Adipocyte (in vitro differentiated cells): ENCODE measurements at regions not wholly inside any gene's neighbourhood (a gene's known extent, or its start where the extent isn't known, plus 50 kb on each side); places are given as distances from the start of the nearest gene placed in this dataset.
A peak's percentile ranks its signal among the peaks of the same experiment; 100 is the strongest.
"Not testable (repeated sequence)": the region's sequence is repeated elsewhere in the genome, so short reads cannot be mapped to it uniquely, and the experiment has no call there.

Experiments used
- DNase-seq: peaks from one replicate; pipeline ENCODE4 v3.0.0-alpha.2; 2015; ENCODE audit warnings: low read depth
- H3K27me3 ChIP-seq: replicated peaks from 2 replicates; pipeline ENCODE4 v1.7.0; 2013; ENCODE audit warnings: mild to moderate bottlenecking, low read length, moderate library complexity; ENCODE audit not compliant: control insufficient read depth, insufficient read depth
- H3K36me3 ChIP-seq: 2 replicates; pipeline ENCODE4 v1.7.0; 2013; ENCODE audit warnings: low read length, mild to moderate bottlenecking, moderate library complexity; ENCODE audit not compliant: control insufficient read depth, insufficient read depth, severe bottlenecking
- H3K4me1 ChIP-seq: 2 replicates; pipeline ENCODE4 v1.7.0; 2013; ENCODE audit warnings: mild to moderate bottlenecking, low read length, moderate library complexity; ENCODE audit not compliant: control insufficient read depth, insufficient read depth
- H3K4me3 ChIP-seq: 2 replicates; pipeline ENCODE4 v1.7.0; 2013; ENCODE audit warnings: mild to moderate bottlenecking, low read length, moderate library complexity
- H3K9ac ChIP-seq: 2 replicates; pipeline ENCODE4 v1.7.0; 2013; ENCODE audit warnings: mild to moderate bottlenecking, low read length, moderate library complexity
- H3K9me3 ChIP-seq: 2 replicates; pipeline ENCODE4 v1.7.0; 2013; ENCODE audit warnings: mild to moderate bottlenecking, low read length, moderate library complexity; ENCODE audit not compliant: control insufficient read depth

GRCh38 chr17:45639297-45639849 lies 144.7 kb upstream of the CRHR1 start:
- H3K27me3 ChIP-seq, result peaks cover 14% of the 10 kb centered on the region
- peak; percentile 52 for DNase-seq
- no peak overlapping the region for H3K4me3 ChIP-seq
- no peaks in the 10 kb centered on the region for H3K9me3 ChIP-seq
- H3K9ac ChIP-seq, result no peak overlapping the region
- no peaks in the 10 kb centered on the region for H3K36me3 ChIP-seq
- no peaks in the 10 kb centered on the region for H3K4me1 ChIP-seq

DNA sequence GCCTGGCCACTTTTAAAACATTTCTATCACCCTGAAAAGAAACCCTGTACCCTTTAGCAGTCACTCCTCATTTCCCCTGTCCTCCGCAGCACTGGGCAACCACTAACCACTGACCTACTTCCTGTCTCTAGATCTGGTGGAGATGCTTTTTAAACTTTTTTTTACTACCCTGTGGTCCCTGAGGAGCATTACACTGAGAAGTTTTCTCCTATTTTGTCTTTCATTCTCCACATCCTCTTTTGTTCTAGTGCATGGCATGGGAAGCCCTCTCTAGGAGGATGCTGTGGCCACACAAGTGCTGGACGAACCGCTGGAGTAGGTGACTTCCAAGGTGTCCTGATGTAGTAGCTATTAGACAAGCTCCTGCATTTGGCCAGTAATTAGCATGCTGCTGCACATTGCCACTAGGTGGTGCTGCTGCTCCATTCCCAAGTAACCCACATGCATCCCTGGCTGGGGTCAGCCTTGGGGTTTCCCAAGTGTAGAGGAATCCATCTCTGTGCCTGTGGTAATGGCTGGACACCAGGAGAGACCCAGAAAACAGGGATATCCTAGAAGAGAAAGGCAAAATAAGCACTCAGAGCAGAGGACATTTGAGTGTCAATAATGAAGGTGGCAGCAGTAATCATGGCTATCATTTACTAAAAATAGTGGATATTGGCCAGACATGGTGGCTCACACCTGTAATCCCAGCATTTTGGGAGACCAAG lies 143.8 kb upstream of the CRHR1 start:
- no peak overlapping the region for H3K4me3 ChIP-seq
- no peaks in the 10 kb centered on the region for H3K9me3 ChIP-seq
- peaks cover 21% of the 10 kb centered on the region for H3K27me3 ChIP-seq
- H3K9ac ChIP-seq, result no peak overlapping the region
- DNase-seq, result peak; percentile 88
- H3K36me3 ChIP-seq, result no peaks in the 10 kb centered on the region
- no peaks in the 10 kb centered on the region for H3K4me1 ChIP-seq

GRCh38 chr17:45641541-45641940 lies 142.6 kb upstream of the CRHR1 start:
- Histone ChIP-seq H3K36me3 (no peaks in the 10 kb centered on the region), H3K27me3 (peaks cover 33% of the 10 kb centered on the region), H3K4me3 (no peak overlapping the region), H3K9me3 (no peaks in the 10 kb centered on the region), H3K4me1 (peaks cover 7% of the 10 kb centered on the region), H3K9ac (no peak overlapping the region)
- no peak for DNase-seq

DNA sequence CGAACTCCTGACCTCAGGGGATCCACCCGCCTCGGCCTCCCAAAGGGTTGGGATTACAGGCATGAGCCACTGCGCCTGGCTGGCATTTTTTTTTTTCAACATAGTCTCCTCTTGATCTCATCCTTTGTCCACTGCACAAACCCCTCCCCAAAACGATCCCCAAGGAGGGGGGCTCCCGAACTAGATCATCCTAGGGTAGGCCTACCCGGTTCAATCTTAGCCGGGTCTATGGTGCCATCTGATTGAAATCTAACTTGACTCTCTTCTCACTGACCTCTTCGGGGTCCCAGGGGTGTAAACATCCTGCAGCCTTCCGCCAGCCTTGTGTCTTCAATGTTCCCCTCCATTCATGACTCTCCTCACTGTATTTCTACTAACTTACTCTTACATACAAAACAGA lies 140.5 kb upstream of the CRHR1 start:
- Histone ChIP-seq H3K4me3 (no peak overlapping the region), H3K27me3 (peaks cover 43% of the 10 kb centered on the region)

DNA sequence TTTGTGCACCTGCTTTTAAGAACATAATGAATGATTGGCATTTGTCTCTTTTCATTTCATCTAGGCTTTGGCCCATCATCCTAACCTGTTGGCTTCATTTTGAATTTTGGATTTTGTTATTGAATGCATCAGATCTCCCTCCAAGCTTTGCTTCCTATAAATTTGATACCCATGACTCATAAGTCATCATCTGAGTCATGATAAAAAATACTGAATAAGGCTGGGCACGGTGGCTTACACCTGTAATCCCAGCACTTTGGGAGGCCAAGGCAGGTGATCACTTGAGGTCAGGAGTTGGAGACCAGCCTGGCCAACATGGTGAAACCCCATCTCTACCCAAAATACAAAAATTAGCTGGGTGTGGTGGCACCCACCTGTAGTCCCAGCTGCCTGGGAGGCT lies 139.5 kb upstream of the CRHR1 start:
- peaks cover 54% of the 10 kb centered on the region for H3K27me3 ChIP-seq
- H3K4me1 ChIP-seq, result peaks cover 13% of the 10 kb centered on the region
- not testable (repeated sequence) for H3K9me3 ChIP-seq, DNase-seq, H3K4me3 ChIP-seq, H3K9ac ChIP-seq, H3K36me3 ChIP-seq

More for the DNA sequence above, 140.5 kb upstream of the CRHR1 start:
- Histone ChIP-seq H3K36me3 (no peaks in the 10 kb centered on the region), H3K9me3 (no peaks in the 10 kb centered on the region), H3K4me1 (peaks cover 13% of the 10 kb centered on the region), H3K9ac (no peak overlapping the region)
- DNase-seq, result no peak

- Histone ChIP-seq H3K4me1 (peaks cover 13% of the 10 kb centered on the region), H3K9ac (no peak overlapping the region), H3K4me3 (no peak overlapping the region), H3K27me3 (peaks cover 61% of the 10 kb centered on the region), H3K9me3 (no peaks in the 10 kb centered on the region), H3K36me3 (no peaks in the 10 kb centered on the region)
- no peak for DNase-seq
Observed at GRCh38 chr17:45645330-45645729, 138.8 kb upstream of the CRHR1 start.

GRCh38 chr17:45646288-45646988 lies 137.7 kb upstream of the CRHR1 start:
- Histone ChIP-seq H3K9me3 (no peaks in the 10 kb centered on the region), H3K4me3 (no peak overlapping the region), H3K4me1 (peaks cover 13% of the 10 kb centered on the region), H3K27me3 (peaks cover 71% of the 10 kb centered on the region), H3K36me3 (no peaks in the 10 kb centered on the region), H3K9ac (no peak overlapping the region)
- no peak for DNase-seq

DNA sequence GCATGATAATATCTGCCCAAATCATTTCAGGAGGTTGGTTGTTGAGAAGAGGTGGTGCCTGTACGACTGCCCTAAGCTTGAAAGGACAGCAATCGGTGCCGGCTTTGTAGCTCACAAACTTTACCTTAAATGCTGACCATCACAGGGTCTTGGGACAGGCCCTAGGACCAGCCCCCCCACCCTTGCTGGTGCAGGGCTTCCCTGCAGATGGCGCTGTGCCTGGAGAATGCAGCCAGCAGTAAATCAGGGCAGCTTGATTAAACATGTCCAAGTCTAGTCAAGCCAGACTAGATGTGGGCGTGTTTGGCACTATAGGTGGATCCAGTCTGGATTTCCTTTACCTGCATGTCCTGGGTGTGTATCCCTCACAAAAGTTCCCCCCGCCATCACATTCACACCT lies 135.5 kb upstream of the CRHR1 start:
- H3K9me3 ChIP-seq, result no peaks in the 10 kb centered on the region
- no peak for DNase-seq
- H3K9ac ChIP-seq, result no peak overlapping the region
- H3K4me1 ChIP-seq, result peaks cover 13% of the 10 kb centered on the region
- no peaks in the 10 kb centered on the region for H3K36me3 ChIP-seq
- H3K27me3 ChIP-seq, result peaks cover 66% of the 10 kb centered on the region
- no peak overlapping the region for H3K4me3 ChIP-seq

GRCh38 chr17:45649796-45650195 lies 134.3 kb upstream of the CRHR1 start:
- H3K27me3 ChIP-seq, result peaks cover 64% of the 10 kb centered on the region
- no peak overlapping the region for H3K4me3 ChIP-seq
- DNase-seq, result no peak
- H3K9ac ChIP-seq, result no peak overlapping the region
- peaks cover 13% of the 10 kb centered on the region for H3K4me1 ChIP-seq
- H3K9me3 ChIP-seq, result no peaks in the 10 kb centered on the region
- H3K36me3 ChIP-seq, result no peaks in the 10 kb centered on the region

DNA sequence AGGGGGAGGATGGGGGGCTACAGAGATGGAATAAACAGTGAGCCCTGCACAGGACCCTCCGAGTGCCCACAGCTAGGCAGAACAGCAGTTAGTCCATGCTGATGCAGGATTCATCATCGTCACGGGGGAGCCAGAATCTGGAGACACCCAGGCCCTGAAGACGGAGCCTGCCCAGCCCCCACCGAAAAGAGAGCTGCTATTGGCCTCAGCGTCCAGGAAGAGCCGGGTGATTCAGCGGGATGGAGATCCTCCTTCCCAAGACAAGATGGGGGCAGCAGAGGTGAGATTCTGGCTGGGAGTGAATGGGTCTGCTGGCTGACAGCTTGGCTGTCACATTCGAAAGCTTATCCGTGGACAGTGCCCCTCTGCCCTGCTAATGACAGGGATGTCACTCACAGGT lies 133.6 kb upstream of the CRHR1 start:
- no peak for DNase-seq
- H3K9me3 ChIP-seq, result no peaks in the 10 kb centered on the region
- no peak overlapping the region for H3K4me3 ChIP-seq
- H3K36me3 ChIP-seq, result no peaks in the 10 kb centered on the region
- no peak overlapping the region for H3K9ac ChIP-seq
- H3K27me3 ChIP-seq, result peaks cover 59% of the 10 kb centered on the region
- peaks cover 13% of the 10 kb centered on the region for H3K4me1 ChIP-seq

- Histone ChIP-seq H3K9ac (no peak overlapping the region), H3K9me3 (no peaks in the 10 kb centered on the region), H3K27me3 (peaks cover 58% of the 10 kb centered on the region), H3K4me3 (no peak overlapping the region), H3K4me1 (peaks cover 9% of the 10 kb centered on the region), H3K36me3 (no peaks in the 10 kb centered on the region)
- no peak for DNase-seq
Observed at GRCh38 chr17:45651145-45651709, 132.9 kb upstream of the CRHR1 start.
